CD4-positive, alpha-beta T cell (primary cell): ENCODE measurements at regions not wholly inside any gene's neighbourhood (a gene's known extent, or its start where the extent isn't known, plus 50 kb on each side); places are given as distances from the start of the nearest gene placed in this dataset.
"Not testable (repeated sequence)": the region's sequence is repeated elsewhere in the genome, so short reads cannot be mapped to it uniquely, and the experiment has no call there.

Experiments
- ATAC-seq: fragments of 200-7000 bp; cut with Tn5 transposase; one replicate; pipeline ENCODE4 v1.10.0; 2022; ENCODE audit warnings: mild to moderate bottlenecking; ENCODE audit not compliant: poor library complexity
- CTCF ChIA-PET: fragments of 350-600 bp; sonication (Branson Sonifier 250); formaldehyde crosslinking; loops from one replicate; lab custom pipeline; 2021; ENCODE audit warnings: antibody characterized with exemption, inconsistent platforms; lab: Charles Lee
- POLR2A ChIA-PET: fragments of 350-600 bp; sonication (Branson Sonifier 250); formaldehyde crosslinking; loops from one replicate; lab custom pipeline; 2021; ENCODE audit warnings: antibody characterized with exemption, inconsistent platforms; lab: Charles Lee
- DNase-seq, 14 experiments: peaks; one replicate each; pipeline ENCODE4 v3.0.0-alpha.2; 2013 to 2020; ENCODE audit warnings: mixed read lengths in 2 of 14
- H3K27ac ChIP-seq, 2 donors: one replicate each; pipeline versions ENCODE4 v1.5.1 to v1.7.0; 2013; ENCODE audit warnings: low read length in 2 of 2, low read depth in 1 of 2, mild to moderate bottlenecking in 1 of 2
- H3K27me3 ChIP-seq, 2 experiments: 1 replicate in 1 of 2; 2 replicates in 1 of 2; pipeline versions ENCODE4 v1.6.1 to v1.7.0; 2013; ENCODE audit warnings: low read length in 2 of 2, control low read depth in 1 of 2, mild to moderate bottlenecking in 1 of 2, moderate library complexity in 1 of 2; ENCODE audit not compliant: insufficient read depth in 2 of 2, control insufficient read depth in 1 of 2
- H3K36me3 ChIP-seq: one replicate; pipeline ENCODE4 v1.6.1; 2013; ENCODE audit warnings: low read length, control low read depth; ENCODE audit not compliant: insufficient read depth
- H3K4me1 ChIP-seq: one replicate; pipeline ENCODE4 v1.6.1; 2013; ENCODE audit warnings: low read length, control low read depth; ENCODE audit not compliant: insufficient read depth
- H3K4me3 ChIP-seq: one replicate; pipeline ENCODE4 v1.5.1; 2013; ENCODE audit warnings: mild to moderate bottlenecking, low read length, moderate library complexity
- H3K9me3 ChIP-seq, 2 experiments: 1 replicate in 1 of 2; 2 replicates in 1 of 2; pipeline versions ENCODE4 v1.6.1 to v1.7.0; 2013; ENCODE audit warnings: low read length in 2 of 2, mild to moderate bottlenecking in 2 of 2, control low read depth in 1 of 2, moderate library complexity in 1 of 2; ENCODE audit not compliant: control insufficient read depth in 1 of 2, insufficient read depth in 1 of 2
- H3K27ac Mint-ChIP-seq: one replicate; pipeline ENCODE4 v1.8.0; 2020; ENCODE audit warnings: mixed read lengths
- H3K27me3 Mint-ChIP-seq: one replicate; pipeline ENCODE4 v1.8.0; 2021; ENCODE audit warnings: mixed read lengths
- H3K36me3 Mint-ChIP-seq: one replicate; pipeline ENCODE4 v1.8.0; 2021; ENCODE audit warnings: low read depth, mixed read lengths
- H3K4me1 Mint-ChIP-seq: one replicate; pipeline ENCODE4 v1.8.0; 2021; ENCODE audit warnings: low read depth, mixed read lengths
- H3K4me3 Mint-ChIP-seq: one replicate; pipeline ENCODE4 v1.8.0; 2020; ENCODE audit warnings: mild to moderate bottlenecking, mixed read lengths
- H3K9me3 Mint-ChIP-seq: one replicate; pipeline ENCODE4 v1.8.0; 2020; ENCODE audit warnings: mixed read lengths
- CTCF ChIP-seq: fragments of 200-600 bp; IDR thresholded peaks from one replicate; pipeline ENCODE4 v1.8.0; 2022; ENCODE audit warnings: antibody characterized with exemption, mild to moderate bottlenecking
- intact Hi-C, 2 experiments: fragments of 100-400 bp; cut with DNase I in 1 of 2; cut with micrococcal nuclease in 1 of 2; formaldehyde crosslinking; loops; one replicate each; pipeline versions ENCODE4 v1.15.1 to v1.9.0; 2023 to 2025; cut with DNase I, micrococcal nuclease

DNA sequence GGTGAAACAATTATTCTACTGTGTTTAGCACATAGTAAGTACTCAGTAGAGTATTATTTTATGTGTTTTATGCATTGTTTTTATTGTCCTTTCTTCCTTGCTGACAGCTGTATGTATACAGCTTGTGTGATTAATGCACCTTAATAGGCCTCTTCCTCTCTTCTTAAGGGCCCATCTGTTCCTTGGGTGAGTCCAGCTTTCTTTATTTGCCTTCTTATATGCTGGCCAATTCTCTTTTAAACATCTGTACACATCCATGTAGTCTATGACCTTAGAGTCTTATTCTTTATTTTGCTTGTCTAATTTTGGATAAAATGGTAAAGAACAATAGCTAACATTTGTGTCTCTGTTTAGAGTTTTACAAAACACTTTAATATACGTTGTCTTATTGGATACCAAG lies 333.7 kb upstream of the MEIS1 start:
- H3K9me3 Mint-ChIP-seq: peaks cover 1% of the 10 kb centered on the region
- no peaks in the 10 kb centered on the region for H3K36me3 Mint-ChIP-seq
- ChIA-PET POLR2A (no interaction called here), CTCF (no interaction called here)
- Histone ChIP-seq H3K27me3 (no peaks in the 10 kb centered on the region), H3K9me3 (peaks cover 0 to 3% of the 10 kb centered on the region in 2 experiments), H3K27ac (no peak overlapping the region), H3K4me1 (no peaks in the 10 kb centered on the region), H3K4me3 (no peak overlapping the region), H3K36me3 (no peaks in the 10 kb centered on the region)
- no peak for DNase-seq
- no peak for TF ChIP-seq CTCF
- no peaks in the 10 kb centered on the region for H3K4me1 Mint-ChIP-seq
- H3K27me3 Mint-ChIP-seq: no peaks in the 10 kb centered on the region
- ATAC-seq: no peak
- no peak overlapping the region for H3K27ac Mint-ChIP-seq
- no peak overlapping the region for H3K4me3 Mint-ChIP-seq
- intact Hi-C loops: no loop called here

DNA sequence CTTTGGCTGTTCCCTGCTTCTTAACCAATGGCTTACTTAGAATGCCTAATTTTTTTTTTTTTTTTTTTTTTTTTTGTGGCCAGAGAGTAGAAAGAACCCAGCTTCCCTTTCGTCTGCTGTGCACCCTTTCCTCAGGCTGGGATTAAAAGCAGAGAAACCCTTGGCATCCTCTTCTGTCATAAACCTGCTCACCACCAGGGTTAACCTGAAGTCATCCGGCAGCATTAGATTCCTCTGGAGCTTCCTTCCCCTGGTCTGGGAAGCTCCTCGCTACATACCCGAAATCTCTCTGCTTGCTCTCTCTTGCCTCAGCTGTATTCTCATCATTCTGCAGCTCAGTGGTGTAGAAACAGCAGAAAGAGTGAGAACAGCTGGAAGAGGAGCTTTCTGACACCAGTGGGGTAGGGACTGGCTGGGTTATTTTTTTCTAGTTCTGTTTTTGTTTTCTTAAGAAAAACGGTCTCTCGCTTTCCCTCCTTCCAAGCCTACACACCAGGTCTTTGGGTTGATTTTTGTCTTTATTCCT lies 339.0 kb upstream of the MEIS1 start:
- H3K4me1 Mint-ChIP-seq: no peaks in the 10 kb centered on the region
- H3K36me3 ChIP-seq: no peaks in the 10 kb centered on the region
- H3K27ac ChIP-seq: no peak overlapping the region
- POLR2A ChIA-PET: no interaction called here
- no peak for ATAC-seq
- H3K36me3 Mint-ChIP-seq: no peaks in the 10 kb centered on the region
- H3K27ac Mint-ChIP-seq: no peak overlapping the region
- DNase-seq: no peak
- H3K4me3 ChIP-seq: no peak overlapping the region
- H3K4me1 ChIP-seq: no peaks in the 10 kb centered on the region
- CTCF ChIA-PET: no interaction called here
- H3K27me3 ChIP-seq: no peaks in the 10 kb centered on the region
- no peak for TF ChIP-seq CTCF
- H3K9me3 ChIP-seq: peaks cover 0 to 3% of the 10 kb centered on the region in 2 experiments
- intact Hi-C loops: no loop called here
- peaks cover 3% of the 10 kb centered on the region for H3K9me3 Mint-ChIP-seq
- H3K4me3 Mint-ChIP-seq: no peak overlapping the region
- no peaks in the 10 kb centered on the region for H3K27me3 Mint-ChIP-seq

DNA sequence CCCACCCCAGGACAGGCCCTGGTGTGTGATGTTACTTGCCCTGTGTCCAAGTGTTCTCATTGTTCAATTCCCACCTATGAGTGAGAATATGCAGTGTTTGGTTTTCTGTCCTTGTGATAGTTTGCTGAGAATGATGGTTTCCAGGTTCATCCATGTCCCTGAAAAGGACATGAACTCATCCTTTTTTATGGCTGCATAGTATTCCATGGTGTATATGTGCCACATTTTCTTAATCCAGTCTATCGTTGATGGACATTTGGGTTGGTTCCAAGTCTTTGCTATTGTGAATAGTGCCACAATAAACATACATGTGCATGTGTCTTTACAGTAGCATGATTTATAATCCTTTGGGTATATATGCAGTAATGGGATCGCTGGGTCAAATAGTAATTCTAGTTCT lies 340.2 kb upstream of the MEIS1 start:
- DNase-seq, H3K4me1 Mint-ChIP-seq, ATAC-seq, H3K4me3 ChIP-seq, H3K9me3 Mint-ChIP-seq, POLR2A ChIA-PET, H3K27ac ChIP-seq, H3K4me3 Mint-ChIP-seq, H3K36me3 ChIP-seq, intact Hi-C loops, H3K36me3 Mint-ChIP-seq, H3K27ac Mint-ChIP-seq, H3K27me3 Mint-ChIP-seq, H3K27me3 ChIP-seq, CTCF ChIA-PET, H3K4me1 ChIP-seq, H3K9me3 ChIP-seq: not testable (repeated sequence)

GRCh38 chr2:66093371-66093770 lies 341.6 kb upstream of the MEIS1 start:
- no peaks in the 10 kb centered on the region for H3K36me3 Mint-ChIP-seq
- no peak for DNase-seq

More at GRCh38 chr2:66093371-66093770, 341.6 kb upstream of the MEIS1 start:
- no peaks in the 10 kb centered on the region for H3K27me3 ChIP-seq
- Mint-ChIP-seq H3K9me3 (peaks cover 8% of the 10 kb centered on the region), H3K27ac (no peak overlapping the region), H3K4me1 (no peaks in the 10 kb centered on the region), H3K4me3 (no peak overlapping the region), H3K27me3 (no peaks in the 10 kb centered on the region)
- H3K4me3 ChIP-seq: no peak overlapping the region
- no peak overlapping the region for H3K27ac ChIP-seq
- ChIA-PET CTCF (no interaction called here), POLR2A (no interaction called here)
- intact Hi-C loops: no loop called here
- no peak for ATAC-seq
- no peak for TF ChIP-seq CTCF
- H3K9me3 ChIP-seq: peaks cover 0 to under 1% of the 10 kb centered on the region in 2 experiments
- H3K4me1 ChIP-seq: no peaks in the 10 kb centered on the region
- H3K36me3 ChIP-seq: no peaks in the 10 kb centered on the region
